Fibroblast of skin of scalp (primary cell): ENCODE measurements at regions not wholly inside any gene's neighbourhood (a gene's known extent, or its start where the extent isn't known, plus 50 kb on each side); places are given as distances from the start of the nearest gene placed in this dataset.

ENCODE experiments used
- DNase-seq: peaks from one replicate; pipeline ENCODE4 v3.0.0-alpha.2; 2013

- no peak for DNase-seq
These were observed 213.5 kb downstream of the BCL11B start for GRCh38 chr14:99058542-99058941.

- no peak for DNase-seq
These were observed 209.8 kb downstream of the BCL11B start for GRCh38 chr14:99062216-99062615.

DNA sequence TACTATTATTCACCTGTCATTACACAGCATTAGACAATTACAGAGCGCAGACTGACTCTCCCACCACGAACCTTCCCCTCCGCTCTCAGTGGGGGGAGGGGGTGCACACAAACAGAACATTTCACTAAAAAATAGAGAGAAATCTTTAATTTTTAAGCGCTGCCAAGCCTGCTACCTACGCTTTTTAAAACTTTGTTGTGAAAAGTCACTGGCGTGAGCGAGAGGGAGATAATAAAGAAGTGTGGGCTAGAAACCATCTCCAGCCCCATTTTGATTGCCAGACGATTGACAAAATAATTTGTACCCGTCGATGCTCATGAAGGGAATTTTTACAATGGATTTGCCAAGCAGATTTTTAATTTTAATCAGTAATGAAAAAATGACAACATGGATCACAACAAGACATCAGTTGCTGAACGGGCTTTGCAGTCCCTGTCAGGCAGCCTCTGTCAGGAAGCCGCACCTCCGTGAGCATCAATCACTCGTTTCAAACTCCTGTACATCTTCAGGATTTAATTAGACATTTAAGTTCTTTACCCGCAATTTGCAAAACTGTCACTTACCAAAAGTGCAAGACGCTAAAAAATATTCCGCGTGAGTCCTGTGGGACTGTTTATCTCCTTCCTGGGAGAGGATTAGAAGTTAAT lies 209.1 kb downstream of the BCL11B start:
- no peak for DNase-seq

GRCh38 chr14:99063620-99064225 lies 208.3 kb downstream of the BCL11B start:
- no peak for DNase-seq

DNA sequence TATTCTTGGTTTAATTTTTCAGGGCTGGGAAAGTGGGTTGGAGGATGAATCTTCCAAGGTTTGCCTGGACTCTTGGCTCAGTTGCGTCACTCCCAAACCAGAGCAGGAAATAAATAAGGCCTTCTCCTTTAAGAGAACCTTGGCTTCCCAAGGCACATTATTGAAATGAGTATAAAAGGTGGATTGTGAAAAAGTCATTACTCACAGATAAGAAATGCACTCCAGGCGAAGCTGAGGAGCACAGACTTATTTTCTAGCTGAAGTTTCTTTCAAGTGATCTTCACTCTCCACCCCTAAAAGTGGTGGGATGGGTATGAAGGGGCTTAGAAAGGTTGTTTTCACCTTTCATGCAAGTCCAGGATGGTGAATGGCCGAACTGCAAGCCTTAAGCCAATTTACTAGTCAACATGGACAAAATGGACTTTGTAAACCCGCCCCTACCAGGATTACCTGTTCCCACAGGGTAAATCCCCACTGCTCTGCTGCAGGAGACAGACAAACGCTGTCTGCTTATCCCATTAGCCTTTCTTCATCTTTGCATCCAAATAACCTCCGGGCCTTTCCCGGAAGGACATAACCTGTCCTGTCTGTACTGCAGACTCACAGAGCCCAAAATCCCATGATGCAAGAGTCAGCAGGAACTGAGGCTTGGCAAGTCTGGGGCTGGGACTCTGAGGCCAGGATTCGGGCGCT lies 207.6 kb downstream of the BCL11B start:
- no peak for DNase-seq

GRCh38 chr14:99065551-99065950 lies 206.4 kb downstream of the BCL11B start:
- no peak for DNase-seq

DNA sequence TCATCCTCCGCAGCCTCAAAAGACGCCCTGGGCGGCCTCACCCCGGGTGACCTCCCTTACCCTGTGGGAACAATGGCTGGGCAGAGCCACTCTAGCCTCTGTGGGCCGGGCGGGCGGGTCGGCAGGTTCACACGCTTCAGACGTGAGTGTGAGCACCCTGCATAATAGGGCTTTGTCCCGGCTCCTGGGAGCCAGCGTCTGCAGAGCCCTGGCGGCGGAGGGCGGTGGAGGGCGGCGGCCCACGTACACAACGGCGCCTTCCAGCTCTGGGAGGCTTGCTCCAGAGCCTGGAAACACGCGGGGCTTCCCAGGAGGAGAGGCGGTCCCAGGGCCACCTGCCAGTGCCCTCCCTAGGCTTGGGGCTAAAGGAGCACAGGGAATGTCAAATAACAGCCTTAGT lies 205.6 kb downstream of the BCL11B start:
- DNase-seq = no peak

GRCh38 chr14:99067141-99067920 lies 204.7 kb downstream of the BCL11B start:
- DNase-seq = no peak

DNA sequence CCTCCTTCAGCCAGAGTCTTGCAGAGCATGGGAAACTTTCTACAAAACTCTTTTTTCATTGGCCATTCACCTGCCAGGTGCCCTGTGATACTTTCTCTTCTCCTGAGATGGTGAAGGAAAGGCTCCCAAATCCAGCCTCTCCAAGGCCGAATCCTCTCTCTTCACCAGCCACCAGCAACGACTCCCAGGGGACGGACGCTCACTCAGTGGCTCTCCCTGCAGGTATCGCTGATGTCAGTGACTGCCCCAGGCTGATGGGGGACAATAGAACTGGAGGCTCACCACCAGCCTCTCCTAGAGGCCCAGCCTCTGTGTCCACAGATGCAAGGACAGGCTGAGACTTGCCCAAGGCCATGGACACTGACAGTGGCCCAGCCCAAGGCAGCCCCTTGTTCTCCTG lies 204.1 kb downstream of the BCL11B start:
- no peak for DNase-seq

DNA sequence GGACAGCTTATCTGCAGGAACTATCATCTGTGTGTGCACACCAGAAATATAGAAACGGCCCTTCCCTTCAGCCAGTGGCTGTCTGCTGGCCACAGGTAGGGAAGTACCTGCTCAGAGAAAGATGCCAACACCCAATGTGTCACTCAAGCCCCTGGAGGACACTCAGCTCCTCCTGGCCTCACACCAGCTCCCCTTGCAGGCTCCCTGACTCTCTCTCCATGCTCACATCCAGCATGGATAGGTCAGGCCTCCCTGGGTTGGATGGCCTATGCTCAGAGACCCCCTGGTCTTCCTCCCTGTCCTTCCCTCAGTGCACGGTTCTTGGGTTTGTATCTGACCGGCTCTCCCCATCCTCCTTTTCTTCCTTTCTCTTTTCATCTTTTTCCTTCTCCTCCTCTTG lies 202.1 kb downstream of the BCL11B start:
- no peak for DNase-seq

GRCh38 chr14:99072433-99072832 lies 199.6 kb downstream of the BCL11B start:
- DNase-seq = no peak

DNA sequence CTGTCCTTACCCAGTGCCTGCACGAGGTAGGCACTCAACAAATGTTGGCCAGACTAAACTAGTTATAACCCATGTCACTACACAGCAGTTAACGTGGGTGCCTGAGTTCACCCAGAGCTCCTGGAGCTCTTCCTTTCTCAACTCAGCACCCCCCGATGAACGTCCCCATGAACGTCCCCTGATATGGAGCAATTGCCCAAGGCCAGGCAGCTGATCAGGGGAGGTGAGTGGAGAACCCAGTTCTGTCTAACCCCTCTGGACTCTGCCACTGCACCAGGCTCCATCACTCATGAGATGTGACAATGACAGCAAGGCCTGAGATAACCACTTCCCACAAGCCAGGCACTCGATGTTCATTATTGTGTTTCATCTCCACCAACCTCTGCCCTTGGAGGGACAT lies 199.0 kb downstream of the BCL11B start:
- no peak for DNase-seq

DNA sequence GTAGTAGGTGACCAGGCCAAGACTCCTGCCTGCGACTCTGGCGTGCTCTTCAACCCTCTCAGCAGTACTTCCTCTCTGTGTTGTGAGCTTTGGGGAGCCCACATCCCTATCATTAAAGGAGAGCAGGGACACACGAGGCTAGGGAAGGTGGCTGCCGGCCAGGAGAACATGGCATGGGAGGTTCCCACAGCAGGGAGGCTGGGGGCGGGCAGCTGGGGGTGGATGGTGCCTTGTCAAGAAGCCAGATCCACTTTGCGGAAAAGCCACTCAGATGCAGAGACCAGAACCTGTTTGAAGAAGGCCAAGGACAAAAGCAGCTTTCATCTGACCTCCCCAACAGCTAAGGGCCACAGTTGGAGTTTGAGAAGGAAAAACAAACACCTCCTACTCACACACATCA lies 198.6 kb downstream of the BCL11B start:
- DNase-seq = no peak

DNA sequence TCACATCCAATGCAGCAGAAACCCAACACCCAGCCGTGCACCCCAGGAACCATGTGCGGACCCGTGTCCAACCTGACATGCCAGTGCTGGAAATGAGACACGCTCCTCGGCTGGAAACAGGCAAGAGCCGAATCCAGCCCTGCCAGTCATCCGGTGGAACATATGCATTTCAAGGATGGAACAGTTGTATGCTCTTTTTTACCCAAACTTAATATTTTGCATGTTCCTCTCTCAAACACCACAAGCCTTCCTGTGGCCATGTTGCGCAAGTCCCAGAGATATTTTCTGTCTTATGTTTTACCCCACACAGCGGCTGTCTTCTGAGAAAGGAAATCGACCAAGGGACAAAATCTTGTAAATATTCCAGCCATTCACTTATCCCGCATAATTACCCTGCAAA lies 196.9 kb downstream of the BCL11B start:
- peak; percentile 22 for DNase-seq

DNA sequence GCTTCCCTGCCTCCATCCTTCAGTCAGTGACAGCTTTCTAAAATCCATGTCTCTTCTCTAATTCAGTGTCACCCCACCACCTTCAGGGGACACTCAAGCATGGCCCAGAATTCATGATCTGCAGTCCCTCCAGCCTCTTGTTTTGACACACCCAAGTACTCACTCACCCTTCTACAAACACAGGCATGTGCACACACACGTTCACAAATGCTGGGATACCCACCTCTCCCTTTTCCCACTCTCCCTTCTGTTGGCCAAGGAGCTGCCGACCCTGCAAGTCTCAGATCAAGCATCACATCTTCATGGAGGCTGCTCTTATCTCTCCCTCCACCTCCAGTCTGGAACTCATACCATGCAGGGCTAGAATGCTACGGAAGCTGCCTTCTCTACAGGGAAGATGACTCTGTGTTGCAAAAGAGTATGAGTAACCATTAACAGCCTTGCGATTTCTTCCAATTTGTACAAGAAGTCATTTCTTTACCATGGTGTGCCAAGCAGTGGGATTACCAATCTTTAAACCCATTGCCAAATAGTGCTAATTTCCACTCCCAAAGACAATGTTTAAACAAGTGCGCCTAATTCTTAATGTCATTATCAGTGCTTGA lies 196.1 kb downstream of the BCL11B start:
- no peak for DNase-seq

- DNase-seq = peak; percentile 26
These were observed 194.7 kb downstream of the BCL11B start for GRCh38 chr14:99077076-99077843.

DNA sequence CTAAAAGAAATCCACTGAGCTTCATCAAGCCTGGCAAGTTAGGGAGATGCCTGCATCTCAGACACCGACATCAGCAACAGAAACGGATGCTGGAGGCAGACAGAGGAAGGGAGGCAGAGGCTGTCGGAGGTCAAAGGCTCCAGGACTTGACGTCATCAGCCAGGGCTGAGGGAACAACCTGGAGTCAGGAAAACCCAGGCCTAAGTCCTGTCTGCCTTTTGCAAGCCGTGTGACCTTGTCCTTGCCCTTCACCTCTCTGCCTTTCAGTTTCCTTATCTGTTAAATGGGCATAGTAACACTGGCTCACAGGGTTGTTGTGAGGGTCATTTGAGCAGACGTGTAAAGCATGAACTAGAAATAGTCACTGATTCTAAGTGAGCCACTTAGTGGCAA lies 194.2 kb downstream of the BCL11B start:
- no peak for DNase-seq

DNA sequence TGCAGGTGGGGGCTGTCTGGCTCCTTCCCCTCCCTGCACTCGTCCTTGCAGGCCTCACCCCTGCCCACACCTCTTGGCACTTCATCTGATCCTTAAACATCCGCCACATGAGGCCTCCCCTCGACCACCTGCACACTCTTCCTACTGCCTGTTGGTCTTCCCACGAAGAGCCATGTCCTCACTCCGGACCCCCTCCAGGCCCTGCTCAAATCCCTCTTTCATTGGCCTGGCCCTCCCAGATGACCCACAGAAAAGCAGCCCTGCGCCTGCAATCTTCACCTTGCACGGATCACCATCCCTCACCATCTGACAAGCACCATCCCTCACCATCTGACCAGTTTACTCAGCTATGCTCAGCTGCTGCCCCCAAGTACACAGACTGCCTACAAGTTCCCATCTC lies 193.6 kb downstream of the BCL11B start:
- no peak for DNase-seq

- DNase-seq = no peak
These were observed 192.8 kb downstream of the BCL11B start for GRCh38 chr14:99079061-99079727.

DNA sequence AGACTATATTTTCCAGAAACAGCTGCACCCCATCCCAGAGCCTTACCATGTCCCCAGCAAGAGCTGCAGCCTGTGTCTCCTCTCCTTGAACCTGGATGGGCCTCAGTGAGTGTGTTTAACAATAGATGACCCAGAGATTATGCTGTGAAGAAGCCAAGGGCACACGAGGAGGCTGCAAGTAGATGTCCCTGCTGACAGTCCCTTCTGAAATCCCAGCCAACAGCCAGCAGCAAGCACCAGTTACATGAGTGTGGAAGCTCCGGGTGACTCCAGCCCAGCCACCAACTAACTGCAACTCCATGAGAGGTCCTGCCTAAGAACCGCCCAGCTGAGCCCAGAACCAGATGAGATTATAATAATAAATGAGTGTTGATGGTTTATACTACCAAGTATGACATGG lies 191.7 kb downstream of the BCL11B start:
- DNase-seq = no peak

- DNase-seq = no peak
These were observed 190.7 kb downstream of the BCL11B start for GRCh38 chr14:99081156-99081765.
